ENCODE measurements at regions not wholly inside any gene's neighbourhood (a gene's known extent, or its start where the extent isn't known, plus 50 kb on each side); places are given as distances from the start of the nearest gene placed in this dataset.

- Histone ChIP-seq H2AFZ (no peak overlapping the region), H3K9me2 (ENCODE audit: insufficient read depth) (no peaks in the 10 kb centered on the region), H3K27me3 (replicated peaks; ENCODE audit: insufficient read depth) (no peaks in the 10 kb centered on the region), H3K4me3 (no peak overlapping the region), H3K4me1 (ENCODE audit: insufficient read depth) (no peaks in the 10 kb centered on the region), H3K4me2 (ENCODE audit: unreplicated experiment) (no peak overlapping the region), H3K79me2 (ENCODE audit: insufficient read depth) (no peaks in the 10 kb centered on the region), H3K36me3 (ENCODE audit: low read depth) (no peaks in the 10 kb centered on the region), H3K9me3 (ENCODE audit: low read depth) (no peaks in the 10 kb centered on the region), H4K20me1 (ENCODE audit: insufficient read depth) (no peaks in the 10 kb centered on the region), H3K9ac (no peak overlapping the region), H3K27ac (no peak overlapping the region), H3F3A (ENCODE audit: insufficient read depth) (no peaks in the 10 kb centered on the region)
- no peak for DNase-seq
- TF ChIP-seq EZH2phosphoT487 (IDR thresholded peaks at IDR 0.05; ENCODE audit: insufficient read depth, low read depth): no peak
- no peak for TF ChIP-seq EZH2 (IDR thresholded peaks at IDR 0.05; ENCODE audit: insufficient read depth, poor library complexity, severe bottlenecking)
- in situ Hi-C loops (cut with MboI): no loop called here
These were observed 1039.2 kb upstream of the GOT2 start for GRCh38 chr16:59773330-59773729.

- in situ Hi-C loops (cut with MboI): no loop called here
- Histone ChIP-seq H3K4me2 (ENCODE audit: unreplicated experiment) (no peak overlapping the region), H3K4me1 (ENCODE audit: insufficient read depth) (no peaks in the 10 kb centered on the region), H3K27ac (no peak overlapping the region), H3K9me3 (ENCODE audit: low read depth) (no peaks in the 10 kb centered on the region), H3F3A (ENCODE audit: insufficient read depth) (no peaks in the 10 kb centered on the region), H3K36me3 (ENCODE audit: low read depth) (no peaks in the 10 kb centered on the region), H3K79me2 (ENCODE audit: insufficient read depth) (no peaks in the 10 kb centered on the region), H2AFZ (no peak overlapping the region), H3K4me3 (no peak overlapping the region), H3K9ac (no peak overlapping the region), H3K27me3 (replicated peaks; ENCODE audit: insufficient read depth) (no peaks in the 10 kb centered on the region), H3K9me2 (ENCODE audit: insufficient read depth) (no peaks in the 10 kb centered on the region), H4K20me1 (ENCODE audit: insufficient read depth) (no peaks in the 10 kb centered on the region)
- TF ChIP-seq EZH2phosphoT487 (IDR thresholded peaks at IDR 0.05; ENCODE audit: insufficient read depth, low read depth) (no peak), EZH2 (IDR thresholded peaks at IDR 0.05; ENCODE audit: insufficient read depth, poor library complexity, severe bottlenecking) (no peak)
- WGBS, 2 experiments (ENCODE audit: low coverage in 1 of 2, low lambda C conversion rate in 2 of 2, missing lambda C conversion rate in 2 of 2): 6 to 7% methylated on average over 3 of the region's 3 CpGs
- DNase-seq: no peak
These were observed 1025.2 kb upstream of the GOT2 start for GRCh38 chr16:59759296-59759695.

DNA sequence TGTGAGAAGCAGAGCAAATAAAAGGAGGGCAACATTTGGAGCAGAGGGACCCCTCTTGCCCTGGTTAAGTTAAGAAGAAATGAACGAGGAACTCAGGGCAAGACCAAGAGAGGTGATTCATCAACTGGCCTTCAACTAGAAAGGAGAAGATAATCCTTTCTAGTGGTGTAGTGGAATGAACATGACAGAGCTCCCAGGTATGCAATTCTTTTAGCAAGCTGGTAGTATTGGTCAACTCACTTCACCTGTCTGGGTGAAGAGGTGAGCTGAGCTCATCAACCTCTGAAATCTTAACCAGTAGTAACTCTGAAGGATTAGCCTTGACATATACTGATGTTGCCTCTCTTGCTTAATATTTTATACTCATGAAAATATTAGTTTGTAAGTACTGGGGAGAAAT lies 1024.7 kb upstream of the GOT2 start:
- no peaks in the 10 kb centered on the region for H3K27me3 ChIP-seq (replicated peaks; ENCODE audit: insufficient read depth)
- H3K9ac ChIP-seq: no peak overlapping the region
- no peaks in the 10 kb centered on the region for H3K9me2 ChIP-seq (ENCODE audit: insufficient read depth)
- H3F3A ChIP-seq (ENCODE audit: insufficient read depth): no peaks in the 10 kb centered on the region
- no peaks in the 10 kb centered on the region for H4K20me1 ChIP-seq (ENCODE audit: insufficient read depth)
- H3K79me2 ChIP-seq (ENCODE audit: insufficient read depth): no peaks in the 10 kb centered on the region
- in situ Hi-C loops (cut with MboI): no loop called here
- no peaks in the 10 kb centered on the region for H3K9me3 ChIP-seq (ENCODE audit: low read depth)
- H3K27ac ChIP-seq: no peak overlapping the region
- TF ChIP-seq EZH2phosphoT487 (IDR thresholded peaks at IDR 0.05; ENCODE audit: insufficient read depth, low read depth) (no peak), EZH2 (IDR thresholded peaks at IDR 0.05; ENCODE audit: insufficient read depth, poor library complexity, severe bottlenecking) (no peak)
- 8 to 16% methylated on average over 1 of the region's 1 CpG for WGBS, 2 experiments (ENCODE audit: low coverage in 1 of 2, low lambda C conversion rate in 2 of 2, missing lambda C conversion rate in 2 of 2)
- H3K36me3 ChIP-seq (ENCODE audit: low read depth): no peaks in the 10 kb centered on the region
- DNase-seq: no peak
- no peaks in the 10 kb centered on the region for H3K4me1 ChIP-seq (ENCODE audit: insufficient read depth)
- H3K4me2 ChIP-seq (ENCODE audit: unreplicated experiment): no peak overlapping the region
- no peak overlapping the region for H2AFZ ChIP-seq
- H3K4me3 ChIP-seq: no peak overlapping the region

GRCh38 chr16:59754854-59755253 lies 1020.7 kb upstream of the GOT2 start:
- Histone ChIP-seq H4K20me1 (ENCODE audit: insufficient read depth) (no peaks in the 10 kb centered on the region), H3K36me3 (ENCODE audit: low read depth) (no peaks in the 10 kb centered on the region), H3K4me3 (no peak overlapping the region), H3K9me2 (ENCODE audit: insufficient read depth) (no peaks in the 10 kb centered on the region), H3K79me2 (ENCODE audit: insufficient read depth) (no peaks in the 10 kb centered on the region), H3K9ac (no peak overlapping the region), H3F3A (ENCODE audit: insufficient read depth) (no peaks in the 10 kb centered on the region), H3K4me2 (ENCODE audit: unreplicated experiment) (no peak overlapping the region), H3K27me3 (replicated peaks; ENCODE audit: insufficient read depth) (no peaks in the 10 kb centered on the region), H2AFZ (no peak overlapping the region), H3K27ac (no peak overlapping the region), H3K9me3 (ENCODE audit: low read depth) (no peaks in the 10 kb centered on the region), H3K4me1 (ENCODE audit: insufficient read depth) (no peaks in the 10 kb centered on the region)
- in situ Hi-C loops (cut with MboI): no loop called here
- TF ChIP-seq EZH2phosphoT487 (IDR thresholded peaks at IDR 0.05; ENCODE audit: insufficient read depth, low read depth) (no peak), EZH2 (IDR thresholded peaks at IDR 0.05; ENCODE audit: insufficient read depth, poor library complexity, severe bottlenecking) (no peak)
- no peak for DNase-seq
- WGBS, 2 experiments (ENCODE audit: low coverage in 1 of 2, low lambda C conversion rate in 2 of 2, missing lambda C conversion rate in 2 of 2): 59 to 61% methylated on average over 19 of the region's 19 CpGs

- DNase-seq: no peak
- in situ Hi-C loops (cut with MboI): no loop called here
These were observed 1015.7 kb upstream of the GOT2 start for GRCh38 chr16:59749662-59750336.

More at GRCh38 chr16:59749662-59750336, 1015.7 kb upstream of the GOT2 start:
- Histone ChIP-seq H3K9ac (no peak overlapping the region), H3K79me2 (ENCODE audit: insufficient read depth) (no peaks in the 10 kb centered on the region), H3F3A (ENCODE audit: insufficient read depth) (no peaks in the 10 kb centered on the region), H3K36me3 (ENCODE audit: low read depth) (no peaks in the 10 kb centered on the region), H3K4me1 (ENCODE audit: insufficient read depth) (no peaks in the 10 kb centered on the region), H3K4me2 (ENCODE audit: unreplicated experiment) (no peak overlapping the region), H4K20me1 (ENCODE audit: insufficient read depth) (no peaks in the 10 kb centered on the region), H3K27ac (no peak overlapping the region), H3K27me3 (replicated peaks; ENCODE audit: insufficient read depth) (no peaks in the 10 kb centered on the region), H3K9me3 (ENCODE audit: low read depth) (no peaks in the 10 kb centered on the region), H3K4me3 (no peak overlapping the region), H3K9me2 (ENCODE audit: insufficient read depth) (no peaks in the 10 kb centered on the region), H2AFZ (no peak overlapping the region)
- TF ChIP-seq EZH2 (IDR thresholded peaks at IDR 0.05; ENCODE audit: insufficient read depth, poor library complexity, severe bottlenecking) (no peak), EZH2phosphoT487 (IDR thresholded peaks at IDR 0.05; ENCODE audit: insufficient read depth, low read depth) (no peak)
- WGBS, 2 experiments (ENCODE audit: low coverage in 1 of 2, low lambda C conversion rate in 2 of 2, missing lambda C conversion rate in 2 of 2): 42 to 45% methylated on average over 3 of the region's 3 CpGs
